GM23338 (cell line): ENCODE measurements at regions not wholly inside any gene's neighbourhood (a gene's known extent, or its start where the extent isn't known, plus 50 kb on each side); places are given as distances from the start of the nearest gene placed in this dataset.

Experiments used
- ATAC-seq: fragments of 200-7000 bp; cut with Tn5 transposase; 3 replicates; pipeline ENCODE4 v1.9.1; 2020
- DNase-seq: peaks from one replicate; pipeline ENCODE4 v3.0.0-alpha.2; 2015; ENCODE audit warnings: low spot score
- H2AFZ ChIP-seq: fragments of 200-600 bp; sonication (generic); 2 replicates; pipeline ENCODE4 v1.8.0; 2016; ENCODE audit warnings: antibody characterized with exemption, mild to moderate bottlenecking, moderate library complexity
- H3F3A ChIP-seq: fragments of 200-600 bp; sonication (generic); replicated peaks from 2 replicates; pipeline ENCODE4 v1.8.0; 2017; ENCODE audit warnings: antibody characterized with exemption, mixed run types, low read depth
- H3K27ac ChIP-seq: fragments of 200-600 bp; sonication (generic); 2 replicates; pipeline ENCODE4 v1.6.1; 2016; ENCODE audit warnings: low read depth
- H3K27me3 ChIP-seq: fragments of 200-600 bp; sonication (generic); 2 replicates; pipeline ENCODE4 v1.8.0; 2016; ENCODE audit warnings: mild to moderate bottlenecking, mixed run types, moderate library complexity; ENCODE audit not compliant: insufficient read depth
- H3K36me3 ChIP-seq: fragments of 200-600 bp; sonication (generic); 2 replicates; pipeline ENCODE4 v1.8.0; 2016; ENCODE audit warnings: mild to moderate bottlenecking; ENCODE audit not compliant: insufficient read depth
- H3K4me1 ChIP-seq: fragments of 200-600 bp; sonication (generic); 2 replicates; pipeline ENCODE4 v1.8.0; 2016; ENCODE audit warnings: mild to moderate bottlenecking, moderate library complexity; ENCODE audit not compliant: insufficient read depth
- H3K4me2 ChIP-seq: fragments of 200-600 bp; sonication (generic); 2 replicates; pipeline ENCODE4 v1.7.1; 2017; ENCODE audit warnings: mixed run types
- H3K4me3 ChIP-seq: fragments of 200-600 bp; sonication (generic); 2 replicates; pipeline ENCODE4 v1.6.1; 2016; ENCODE audit warnings: mixed run types
- H3K79me2 ChIP-seq: fragments of 200-600 bp; sonication (generic); replicated peaks from 2 replicates; pipeline ENCODE4 v1.8.0; 2017; ENCODE audit warnings: mild to moderate bottlenecking; ENCODE audit not compliant: insufficient read depth
- H3K9me2 ChIP-seq: fragments of 200-600 bp; sonication (generic); 2 replicates; pipeline ENCODE4 v1.8.0; 2017; ENCODE audit not compliant: insufficient read depth
- H4K20me1 ChIP-seq: fragments of 200-600 bp; sonication (generic); replicated peaks from 2 replicates; pipeline ENCODE4 v1.8.0; 2017; ENCODE audit warnings: mild to moderate bottlenecking; ENCODE audit not compliant: insufficient read depth
- H3K27ac Mint-ChIP-seq: 2 replicates; pipeline ENCODE4 v1.8.0; 2020; ENCODE audit warnings: inconsistent platforms, mild to moderate bottlenecking, moderate library complexity, mixed read lengths
- H3K27me3 Mint-ChIP-seq: 3 replicates; pipeline ENCODE4 v1.8.0; 2022; ENCODE audit warnings: low read depth, mild to moderate bottlenecking, moderate library complexity, mixed read lengths, inconsistent platforms; ENCODE audit not compliant: insufficient read depth, poor library complexity
- H3K36me3 Mint-ChIP-seq: 3 replicates; pipeline ENCODE4 v1.8.0; 2021; ENCODE audit warnings: low read depth, mild to moderate bottlenecking, inconsistent platforms, moderate library complexity, mixed read lengths
- H3K4me1 Mint-ChIP-seq: 3 replicates; pipeline ENCODE4 v1.8.0; 2020; ENCODE audit warnings: mild to moderate bottlenecking, inconsistent platforms, mixed read lengths
- H3K4me3 Mint-ChIP-seq: 3 replicates; pipeline ENCODE4 v1.8.0; 2021; ENCODE audit warnings: moderate library complexity, mild to moderate bottlenecking, inconsistent platforms, mixed read lengths
- H3K9me3 Mint-ChIP-seq: 3 replicates; pipeline ENCODE4 v1.8.0; 2020; ENCODE audit warnings: moderate library complexity, mild to moderate bottlenecking, inconsistent platforms, mixed read lengths
- CREB1 ChIP-seq: fragments of 250-450 bp; sonication (Bioruptor Pico); IDR thresholded peaks from 2 replicates; pipeline ENCODE4 v1.5.0; 2020; ENCODE audit warnings: low read depth, mild to moderate bottlenecking, moderate library complexity
- CTCF ChIP-seq, 2 experiments: fragments of 200-600 bp in 1 of 2; sonication (generic) in 1 of 2; conservative IDR thresholded peaks; 2 replicates each; pipeline versions ENCODE4 v1.5.1 to v1.6.1; 2016 to 2017; ENCODE audit warnings: antibody characterized with exemption in 2 of 2, low read depth in 2 of 2, mild to moderate bottlenecking in 2 of 2, moderate library complexity in 1 of 2
- EZH2 ChIP-seq: fragments of 200-600 bp; sonication (generic); IDR thresholded peaks from one replicate; pipeline ENCODE4 v1.8.0; 2017; ENCODE audit warnings: antibody characterized with exemption, mild to moderate bottlenecking, low read depth; ENCODE audit not compliant: unreplicated experiment
- EZH2phosphoT487 ChIP-seq: fragments of 200-600 bp; sonication (generic); IDR thresholded peaks from one replicate; pipeline ENCODE4 v1.8.1; 2018; ENCODE audit warnings: antibody characterized with exemption; ENCODE audit not compliant: unreplicated experiment
- NANOG ChIP-seq: IDR thresholded peaks from 2 replicates; pipeline ENCODE4 v1.6.1; 2016; ENCODE audit warnings: antibody characterized with exemption, borderline replicate concordance
- POLR2AphosphoS5 ChIP-seq: IDR thresholded peaks from 2 replicates; pipeline ENCODE4 v1.6.1; 2016; ENCODE audit warnings: antibody characterized with exemption, low read depth
- REST ChIP-seq: IDR thresholded peaks from one replicate; pipeline ENCODE4 v1.6.1; 2018; ENCODE audit warnings: antibody characterized with exemption; ENCODE audit not compliant: unreplicated experiment
- ZNF114 ChIP-seq: fragments of 250-450 bp; sonication (Bioruptor Pico); IDR thresholded peaks from 2 replicates; pipeline ENCODE4 v1.5.0; 2020; ENCODE audit warnings: mild to moderate bottlenecking, moderate library complexity
- ZNF331 ChIP-seq: fragments of 250-450 bp; sonication (Bioruptor Pico); IDR thresholded peaks from 2 replicates; pipeline ENCODE4 v1.5.0; 2020; ENCODE audit warnings: low read depth, mild to moderate bottlenecking, moderate library complexity

- no peaks in the 10 kb centered on the region for H3F3A ChIP-seq
- peaks cover 10% of the 10 kb centered on the region for H3K27me3 Mint-ChIP-seq
- no peaks in the 10 kb centered on the region; the same call in 1 of the 2 replicates for H3K9me2 ChIP-seq
- no peaks in the 10 kb centered on the region for H3K36me3 Mint-ChIP-seq
- H3K4me3 ChIP-seq = no peak overlapping the region
- H3K4me1 Mint-ChIP-seq = peaks cover 20% of the 10 kb centered on the region
- H3K4me3 Mint-ChIP-seq = no peak overlapping the region
- no peak overlapping the region for H3K27ac ChIP-seq
- DNase-seq = peak; percentile 51
- H3K9me3 Mint-ChIP-seq = no peaks in the 10 kb centered on the region
- H3K36me3 ChIP-seq = no peaks in the 10 kb centered on the region
- H3K4me2 ChIP-seq = no peak overlapping the region
- no peaks in the 10 kb centered on the region for H3K27me3 ChIP-seq
- no peak overlapping the region for H2AFZ ChIP-seq
- H4K20me1 ChIP-seq = no peaks in the 10 kb centered on the region
- no peak overlapping the region for H3K27ac Mint-ChIP-seq
- no peaks in the 10 kb centered on the region for H3K79me2 ChIP-seq
- peak; percentile 45; the same call in 2 of the 3 replicates for ATAC-seq
- peaks cover 5% of the 10 kb centered on the region for H3K4me1 ChIP-seq
- TF ChIP-seq EZH2 = no peak
- peak; percentile 58 to 67 for TF ChIP-seq CTCF (conservative IDR thresholded peaks at IDR 0.05; ENCODE audit: low read depth in 2 of 2)
Measured at GRCh38 chr7:27377988-27378387, 135.4 kb downstream of the EVX1 start.

GRCh38 chr7:27382307-27382706 lies 139.7 kb downstream of the EVX1 start:
- Histone ChIP-seq H3K27me3 (no peaks in the 10 kb centered on the region), H3K79me2 (no peaks in the 10 kb centered on the region), H3K36me3 (no peaks in the 10 kb centered on the region), H3K4me1 (no peaks in the 10 kb centered on the region), H3K27ac (no peak overlapping the region), H3K4me2 (no peak overlapping the region), H3F3A (no peaks in the 10 kb centered on the region), H2AFZ (no peak overlapping the region), H3K9me2 (no peaks in the 10 kb centered on the region; the same call in 1 of the 2 replicates), H4K20me1 (no peaks in the 10 kb centered on the region), H3K4me3 (no peak overlapping the region)
- Mint-ChIP-seq H3K4me1 (no peaks in the 10 kb centered on the region), H3K27ac (no peak overlapping the region), H3K9me3 (no peaks in the 10 kb centered on the region), H3K27me3 (peaks cover 2% of the 10 kb centered on the region), H3K36me3 (no peaks in the 10 kb centered on the region), H3K4me3 (no peak overlapping the region)
- no peak for ATAC-seq
- DNase-seq = no peak
- TF ChIP-seq ZNF114 (CRISPR knock-in tag) (no peak), CTCF (conservative IDR thresholded peaks at IDR 0.05; ENCODE audit: low read depth in 2 of 2) (no peak), NANOG (no peak), EZH2 (no peak), EZH2phosphoT487 (no peak), ZNF331 (CRISPR knock-in tag) (no peak), CREB1 (no peak), REST (no peak), POLR2AphosphoS5 (no peak)
